D721Med (cell line): ENCODE measurements at regions not wholly inside any gene's neighbourhood (a gene's known extent, or its start where the extent isn't known, plus 50 kb on each side); places are given as distances from the start of the nearest gene placed in this dataset.

Experiments used
- DNase-seq: peaks from one replicate; pipeline ENCODE4 v3.0.0; 2011; ENCODE audit warnings: low spot score; ENCODE audit not compliant: insufficient read length
- FAIRE-seq: peaks from 2 replicates; lab custom pipeline; 2011; peaks lifted over from hg19 to GRCh38; lab: Jason Lieb, UNC
- TF ChIP-seq, protein P1 (sequence below): IDR thresholded peaks from 2 replicates; pipeline ENCODE4 v1.5.1; 2012; ENCODE audit warnings: mild to moderate bottlenecking, control low read depth; ENCODE audit not compliant: insufficient read depth; ENCODE audit errors: missing control alignments

DNA sequence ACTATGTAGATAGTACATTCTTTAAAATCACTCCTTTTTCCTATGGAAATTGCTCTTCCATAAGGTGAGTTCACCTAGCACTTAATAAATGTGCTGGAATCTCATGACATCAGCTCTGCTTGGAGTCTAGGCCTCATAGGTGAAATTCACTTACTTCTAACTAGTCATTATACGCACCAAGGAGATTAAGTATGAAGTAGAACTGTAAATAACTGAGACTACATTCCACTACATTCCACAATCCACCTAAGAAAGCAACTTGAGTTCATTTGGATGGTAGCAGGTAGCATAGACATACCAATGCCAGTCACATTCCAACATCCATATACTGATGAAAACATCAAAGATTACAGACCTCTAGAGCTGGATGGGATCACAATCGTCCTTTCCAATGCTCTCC, 64.3 kb downstream of the NIBAN1 start:
- DNase-seq (no peak), FAIRE-seq (peak; percentile 11)
- TF ChIP-seq, protein P1, sequence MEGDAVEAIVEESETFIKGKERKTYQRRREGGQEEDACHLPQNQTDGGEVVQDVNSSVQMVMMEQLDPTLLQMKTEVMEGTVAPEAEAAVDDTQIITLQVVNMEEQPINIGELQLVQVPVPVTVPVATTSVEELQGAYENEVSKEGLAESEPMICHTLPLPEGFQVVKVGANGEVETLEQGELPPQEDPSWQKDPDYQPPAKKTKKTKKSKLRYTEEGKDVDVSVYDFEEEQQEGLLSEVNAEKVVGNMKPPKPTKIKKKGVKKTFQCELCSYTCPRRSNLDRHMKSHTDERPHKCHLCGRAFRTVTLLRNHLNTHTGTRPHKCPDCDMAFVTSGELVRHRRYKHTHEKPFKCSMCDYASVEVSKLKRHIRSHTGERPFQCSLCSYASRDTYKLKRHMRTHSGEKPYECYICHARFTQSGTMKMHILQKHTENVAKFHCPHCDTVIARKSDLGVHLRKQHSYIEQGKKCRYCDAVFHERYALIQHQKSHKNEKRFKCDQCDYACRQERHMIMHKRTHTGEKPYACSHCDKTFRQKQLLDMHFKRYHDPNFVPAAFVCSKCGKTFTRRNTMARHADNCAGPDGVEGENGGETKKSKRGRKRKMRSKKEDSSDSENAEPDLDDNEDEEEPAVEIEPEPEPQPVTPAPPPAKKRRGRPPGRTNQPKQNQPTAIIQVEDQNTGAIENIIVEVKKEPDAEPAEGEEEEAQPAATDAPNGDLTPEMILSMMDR: no peak

DNA sequence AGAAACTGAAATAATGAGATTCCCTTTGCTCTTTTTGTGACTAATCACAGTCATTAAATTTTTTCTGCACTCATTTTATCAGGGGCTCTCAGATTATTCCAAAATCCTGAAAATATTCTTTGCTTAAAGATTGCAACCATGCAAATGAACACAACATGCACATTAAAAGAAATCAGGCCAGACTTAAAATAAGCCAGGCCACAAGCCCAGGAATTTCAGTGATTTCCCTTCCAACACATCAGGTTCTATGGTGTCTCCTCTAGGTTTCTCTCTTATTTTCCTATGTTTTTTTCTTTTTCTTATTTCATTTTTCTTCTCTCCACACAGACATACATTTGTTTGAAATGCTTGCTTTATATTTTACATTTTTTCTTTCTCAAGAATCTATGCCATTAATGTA, 65.3 kb downstream of the NIBAN1 start:
- TF ChIP-seq, protein P1: no peak
- no peak for DNase-seq
- no peak for FAIRE-seq

DNA sequence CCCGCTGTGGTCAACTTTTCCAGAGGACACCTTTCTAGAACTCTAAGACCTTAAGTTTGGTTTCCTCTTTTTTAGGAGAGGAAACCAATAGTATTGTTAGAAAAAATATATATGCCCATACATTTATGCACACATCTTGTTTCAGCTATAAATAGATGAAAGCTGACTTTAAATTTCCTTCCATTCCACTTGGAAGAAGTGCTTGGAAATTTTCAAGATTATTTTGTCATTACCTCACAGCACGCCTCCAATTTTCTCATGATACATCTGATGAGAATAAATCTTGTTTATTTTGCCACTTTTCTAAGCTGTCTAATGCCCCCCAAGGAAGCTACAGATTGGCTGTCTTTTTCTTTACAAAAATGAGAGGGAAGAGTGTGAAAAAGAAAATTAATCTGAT, 65.8 kb downstream of the NIBAN1 start:
- DNase-seq (no peak), FAIRE-seq (no peak)
- TF ChIP-seq, protein P1: no peak

DNA sequence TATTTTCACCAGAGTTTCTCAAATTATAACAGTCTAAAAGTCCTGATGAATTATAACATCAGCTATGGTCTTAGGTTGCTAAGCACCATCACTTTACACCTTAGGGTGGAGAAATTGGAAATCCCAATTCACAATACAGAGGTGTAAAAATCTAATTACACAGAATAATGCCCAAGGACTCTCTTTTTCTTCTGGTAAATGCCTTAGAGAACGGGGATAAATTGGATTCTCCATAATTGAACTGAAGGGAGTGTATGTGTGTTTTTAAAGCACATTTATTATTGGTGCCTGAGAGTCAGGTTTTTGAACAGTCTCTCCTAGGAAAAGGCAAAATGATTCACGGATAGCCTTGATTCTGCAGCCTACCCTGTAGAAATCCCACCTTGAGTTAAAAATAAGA, 66.8 kb downstream of the NIBAN1 start:
- TF ChIP-seq, protein P1: no peak
- no peak for FAIRE-seq
- no peak for DNase-seq

DNA sequence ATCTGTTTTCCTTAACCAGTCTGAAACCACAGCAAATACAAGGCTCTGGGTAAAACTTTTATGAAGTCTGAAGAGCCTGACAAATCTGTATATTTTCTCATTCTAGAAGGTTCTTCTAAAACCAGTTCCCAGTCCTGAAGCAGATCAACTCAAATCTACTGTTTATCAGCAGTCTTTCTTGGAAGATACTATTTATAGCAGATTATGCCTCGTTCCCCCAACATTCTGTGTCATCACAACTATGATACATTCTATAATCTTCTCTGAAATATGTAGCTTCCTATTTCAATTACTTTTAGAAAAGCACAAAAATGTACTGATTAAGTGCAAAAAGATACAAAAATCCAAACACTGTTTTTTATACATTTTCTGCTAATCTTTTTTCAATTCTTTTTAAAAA, 67.5 kb downstream of the NIBAN1 start:
- DNase-seq: no peak
- no peak for FAIRE-seq
- TF ChIP-seq, protein P1: no peak

DNA sequence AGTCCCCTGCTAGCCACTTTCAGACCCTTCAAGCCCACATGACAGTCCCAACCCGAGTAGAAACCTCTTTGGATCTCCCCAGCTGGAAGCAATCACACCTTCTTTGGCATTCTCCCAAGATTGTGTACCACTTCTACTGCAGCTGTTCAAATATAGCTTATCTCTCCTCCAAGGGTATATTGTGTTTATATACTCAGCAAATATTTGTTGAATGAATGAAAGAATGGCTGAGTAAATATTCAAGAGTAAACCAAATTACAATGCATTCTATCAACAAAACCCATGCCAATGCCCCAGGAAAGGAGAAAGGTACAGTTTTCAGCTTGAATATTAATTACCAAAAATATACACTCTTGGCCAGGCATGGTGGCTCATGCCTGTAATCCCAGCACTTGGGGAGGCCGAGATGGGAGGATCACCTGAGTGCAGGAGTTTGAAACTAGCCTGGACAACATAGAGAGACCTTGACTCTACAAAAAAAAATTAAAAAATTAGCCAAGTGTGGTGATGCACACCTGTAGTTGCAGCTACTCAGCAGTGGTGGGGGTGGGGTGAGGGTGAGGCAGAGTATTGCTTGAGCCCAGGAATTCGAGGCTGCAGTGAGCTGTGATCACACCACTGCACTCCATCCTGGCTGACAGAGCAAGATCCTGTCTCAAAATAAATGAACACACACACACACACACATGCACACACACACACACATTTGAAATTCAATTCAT, 68.5 kb downstream of the NIBAN1 start:
- TF ChIP-seq, protein P1: no peak
- no peak for DNase-seq
- FAIRE-seq: no peak

DNA sequence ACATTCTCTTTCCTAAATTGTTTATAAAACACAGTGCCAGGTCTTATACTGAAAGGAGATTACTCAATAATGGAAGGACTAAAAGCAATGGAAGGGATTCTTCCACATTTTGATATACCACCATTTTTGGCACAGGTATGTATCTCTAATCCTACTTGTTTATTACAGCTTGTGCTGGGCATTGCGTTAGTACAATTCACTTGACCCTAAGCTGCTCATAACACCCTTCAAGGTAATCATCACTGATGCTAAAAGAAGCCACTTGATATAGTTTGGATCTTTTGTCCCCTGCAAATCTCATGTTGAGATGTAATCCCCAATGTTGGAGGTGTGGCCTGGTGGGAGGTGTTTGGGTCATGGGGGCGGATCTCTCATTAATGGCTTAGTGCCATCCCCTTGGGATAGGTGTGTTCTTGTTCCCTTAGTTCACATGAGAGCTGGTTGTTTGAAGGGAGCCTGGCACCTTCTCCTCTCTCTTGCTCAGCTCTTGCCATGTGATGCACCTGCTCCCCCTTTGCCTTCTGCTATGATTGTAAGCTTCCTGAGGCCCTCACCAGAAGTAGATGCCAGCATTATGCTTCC, 71.1 kb downstream of the NIBAN1 start:
- DNase-seq: no peak
- no peak for FAIRE-seq
- TF ChIP-seq, protein P1: no peak
